SU-DHL-6 (cell line): ENCODE measurements at regions not wholly inside any gene's neighbourhood (a gene's known extent, or its start where the extent isn't known, plus 50 kb on each side); places are given as distances from the start of the nearest gene placed in this dataset.

Source experiments
- CTCF ChIP-seq: fragments of 200-600 bp; sonication (generic); IDR thresholded peaks from one replicate; pipeline ENCODE4 v1.5.1; 2017; ENCODE audit warnings: antibody characterized with exemption, mild to moderate bottlenecking, low read length, moderate library complexity; ENCODE audit not compliant: insufficient read depth, poor library complexity, severe bottlenecking
- EZH2phosphoT487 ChIP-seq: fragments of 200-600 bp; sonication (generic), shearing (Covaris generic); conservative IDR thresholded peaks from 2 replicates; pipeline ENCODE4 v1.6.1; 2018; ENCODE audit warnings: mild to moderate bottlenecking, antibody characterized with exemption, low read length, moderate library complexity, mixed read lengths

DNA sequence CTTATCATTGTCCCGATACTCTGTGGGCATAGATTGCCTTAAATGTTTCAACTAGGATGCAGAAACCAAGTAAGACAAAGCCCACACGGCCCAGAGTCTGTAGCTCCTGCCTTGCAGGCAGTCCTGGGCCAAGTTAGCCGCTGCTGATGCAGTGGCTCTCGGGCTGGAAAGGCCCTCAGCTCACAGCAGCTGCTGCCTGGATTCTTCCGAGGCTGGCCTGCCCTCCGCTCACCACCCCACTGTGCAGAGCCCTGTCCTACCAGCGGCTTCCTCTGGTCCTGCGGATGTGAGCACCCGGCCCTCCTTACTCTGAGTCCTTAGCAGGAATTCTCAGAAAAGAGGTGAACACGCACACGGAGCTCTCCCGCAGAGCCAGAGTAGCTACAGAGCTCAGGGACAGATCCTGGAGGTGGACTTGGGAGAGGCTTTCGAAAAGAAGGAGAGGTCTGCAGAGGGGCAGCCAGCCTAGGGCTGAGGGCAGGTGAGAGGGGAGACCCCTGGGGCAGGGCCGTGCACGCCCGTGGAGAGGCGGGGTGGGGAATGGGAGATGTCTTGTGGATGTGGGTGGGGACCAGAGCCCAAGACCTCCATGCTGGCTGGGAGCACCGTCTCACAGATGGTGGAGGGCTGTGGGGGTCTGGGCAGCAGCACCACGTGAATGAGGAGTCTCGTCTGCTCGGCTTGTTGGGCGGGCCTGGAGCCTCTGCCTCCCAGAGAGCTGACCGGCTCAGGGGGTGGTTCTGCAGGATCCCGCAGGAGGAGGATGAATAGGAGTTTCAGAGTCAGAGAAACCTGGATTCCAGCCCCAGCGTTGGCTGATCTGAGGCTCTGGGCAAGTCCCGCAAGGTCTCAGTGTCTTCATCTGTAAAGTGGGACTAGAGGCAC is 117.4 kb upstream of the B3GAT1 start:
- TF ChIP-seq CTCF (no peak), EZH2phosphoT487 (no peak)
